ENCODE measurements at regions not wholly inside any gene's neighbourhood (a gene's known extent, or its start where the extent isn't known, plus 50 kb on each side); places are given as distances from the start of the nearest gene placed in this dataset.

- DNase-seq, result no peak
Measured at GRCh38 chr1:78436961-78437360, 53.8 kb upstream of the PTGFR start.

GRCh38 chr1:78437396-78437795, 53.4 kb upstream of the PTGFR start:
- no peak for DNase-seq

- no peak for DNase-seq
Measured at GRCh38 chr1:78437941-78438340, 52.8 kb upstream of the PTGFR start.

GRCh38 chr1:78440381-78440793, 50.4 kb upstream of the PTGFR start:
- DNase-seq, result no peak

Measured in NCI-H524 treated with DMSO at 0.1 percent for 48 hours (cell line).